ENCODE measurements at regions not wholly inside any gene's neighbourhood (a gene's known extent, or its start where the extent isn't known, plus 50 kb on each side); places are given as distances from the start of the nearest gene placed in this dataset.

DNA sequence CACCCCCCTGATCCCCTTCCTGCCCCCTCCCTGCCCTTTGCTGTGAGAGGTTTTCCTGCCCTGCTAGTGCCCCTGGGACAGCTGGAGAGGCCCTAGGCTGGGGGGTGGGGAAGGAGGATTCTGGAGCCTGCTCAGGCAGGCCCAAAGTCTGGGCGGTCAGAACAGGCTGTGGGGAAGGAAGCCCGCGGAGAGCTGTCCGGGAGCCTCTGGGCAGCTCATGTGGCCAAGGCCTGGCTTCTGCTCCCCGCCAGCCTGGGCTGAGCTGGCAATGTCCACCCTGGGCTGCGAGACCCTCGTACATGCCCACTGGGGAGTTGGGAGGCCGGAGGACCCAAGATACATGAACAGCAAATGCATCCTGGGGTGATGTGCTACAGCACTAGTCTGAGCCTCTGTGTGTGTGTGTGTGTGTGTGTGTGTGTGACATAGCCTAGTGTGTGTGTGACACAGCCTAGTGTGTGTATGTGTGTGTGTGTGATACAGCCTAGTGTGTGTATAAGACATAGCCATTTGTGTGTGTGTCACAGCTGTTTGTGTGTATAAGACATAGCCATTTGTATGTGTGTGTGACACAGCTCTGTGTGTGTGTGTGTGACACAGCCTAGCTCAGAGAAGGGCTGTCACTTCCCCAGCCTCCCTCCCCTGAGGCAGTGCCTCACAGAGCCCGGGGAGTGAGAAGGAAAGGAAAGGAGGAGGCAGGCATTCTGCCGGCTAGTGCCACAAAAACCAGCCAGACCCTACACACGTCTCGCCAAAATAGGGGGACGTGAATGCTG lies 201.4 kb upstream of the CIBAR2 start:
- in situ Hi-C loops (cut with MboI; ENCODE audit: low pct_ligation_motif_present in 1 of 4, low pct_unique_long_range_greater_than_20kb in 1 of 4, low sequenced_read_pairs in 3 of 4): no loop called here
- 75% methylated on average over 13 of the region's 13 CpGs; no CpG with 5 or more reads in 1 of the 2 donors for WGBS, 2 donors (ENCODE audit: low coverage in 1 of 2)
- no peak overlapping the region for H3K4me3 ChIP-seq
- H3K4me1 ChIP-seq: peaks cover 0 to 35% (median 8%) of the 10 kb centered on the region in 4 donors
- DNase-seq: no peak
- H3K27me3 ChIP-seq: no peaks in the 10 kb centered on the region
- TF ChIP-seq POLR2A (IDR thresholded peaks at IDR 0.05) (no peak), POLR2AphosphoS5 (IDR thresholded peaks at IDR 0.05) (no peak), EP300 (IDR thresholded peaks at IDR 0.05; ENCODE audit: low read depth) (no peak)
- TF ChIP-seq, protein P1, sequence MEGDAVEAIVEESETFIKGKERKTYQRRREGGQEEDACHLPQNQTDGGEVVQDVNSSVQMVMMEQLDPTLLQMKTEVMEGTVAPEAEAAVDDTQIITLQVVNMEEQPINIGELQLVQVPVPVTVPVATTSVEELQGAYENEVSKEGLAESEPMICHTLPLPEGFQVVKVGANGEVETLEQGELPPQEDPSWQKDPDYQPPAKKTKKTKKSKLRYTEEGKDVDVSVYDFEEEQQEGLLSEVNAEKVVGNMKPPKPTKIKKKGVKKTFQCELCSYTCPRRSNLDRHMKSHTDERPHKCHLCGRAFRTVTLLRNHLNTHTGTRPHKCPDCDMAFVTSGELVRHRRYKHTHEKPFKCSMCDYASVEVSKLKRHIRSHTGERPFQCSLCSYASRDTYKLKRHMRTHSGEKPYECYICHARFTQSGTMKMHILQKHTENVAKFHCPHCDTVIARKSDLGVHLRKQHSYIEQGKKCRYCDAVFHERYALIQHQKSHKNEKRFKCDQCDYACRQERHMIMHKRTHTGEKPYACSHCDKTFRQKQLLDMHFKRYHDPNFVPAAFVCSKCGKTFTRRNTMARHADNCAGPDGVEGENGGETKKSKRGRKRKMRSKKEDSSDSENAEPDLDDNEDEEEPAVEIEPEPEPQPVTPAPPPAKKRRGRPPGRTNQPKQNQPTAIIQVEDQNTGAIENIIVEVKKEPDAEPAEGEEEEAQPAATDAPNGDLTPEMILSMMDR (IDR thresholded peaks at IDR 0.05): no peak
- no peaks in the 10 kb centered on the region for H3K9me3 ChIP-seq
- H3K27ac ChIP-seq: peak overlapping the region in 2 of 4 donors; percentile 10 to 11
- intact Hi-C loops (cut with DNase I; ENCODE audit: low total_unique reads): no loop called here
- no peaks in the 10 kb centered on the region for H3K36me3 ChIP-seq

DNA sequence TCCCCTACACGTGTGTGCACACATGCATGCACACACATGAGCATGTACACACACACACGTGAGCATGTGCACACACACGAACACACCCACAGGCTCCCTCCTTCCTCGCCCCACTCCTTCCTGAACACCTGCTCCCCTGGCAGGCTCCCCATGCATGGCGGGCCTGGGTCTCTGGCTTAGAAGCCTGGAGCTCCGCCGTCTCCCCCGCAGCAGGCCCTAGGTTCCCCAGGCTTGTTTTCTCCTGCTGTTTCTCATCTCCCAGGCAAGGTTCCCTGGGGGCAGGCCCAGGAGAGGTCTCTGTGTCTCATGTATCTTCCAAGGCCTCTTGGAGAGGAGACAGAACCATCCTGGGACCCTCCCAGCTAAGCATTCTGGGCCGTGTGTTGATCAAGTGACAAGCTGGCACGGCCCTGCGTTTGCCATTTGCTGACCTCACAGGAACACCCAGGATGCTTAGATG lies 202.3 kb upstream of the CIBAR2 start:
- Histone ChIP-seq H3K4me1 (peaks cover 0 to 30% (median 8%) of the 10 kb centered on the region in 4 donors), H3K36me3 (no peaks in the 10 kb centered on the region), H3K27ac (no peak overlapping the region), H3K9me3 (no peaks in the 10 kb centered on the region), H3K4me3 (no peak overlapping the region), H3K27me3 (no peaks in the 10 kb centered on the region)
- TF ChIP-seq POLR2A (IDR thresholded peaks at IDR 0.05): no peak
- TF ChIP-seq, protein P1 (IDR thresholded peaks at IDR 0.05): no peak
- TF ChIP-seq EP300 (IDR thresholded peaks at IDR 0.05; ENCODE audit: low read depth): no peak
- TF ChIP-seq POLR2AphosphoS5 (IDR thresholded peaks at IDR 0.05): no peak
- intact Hi-C loops (cut with DNase I; ENCODE audit: low total_unique reads): no loop called here
- no peak for DNase-seq
- WGBS, 2 donors (ENCODE audit: low coverage in 1 of 2): 71% methylated on average over 11 of the region's 11 CpGs; no CpG with 5 or more reads in 1 of the 2 donors
- in situ Hi-C loops (cut with MboI; ENCODE audit: low pct_ligation_motif_present in 1 of 4, low pct_unique_long_range_greater_than_20kb in 1 of 4, low sequenced_read_pairs in 3 of 4): no loop called here

DNA sequence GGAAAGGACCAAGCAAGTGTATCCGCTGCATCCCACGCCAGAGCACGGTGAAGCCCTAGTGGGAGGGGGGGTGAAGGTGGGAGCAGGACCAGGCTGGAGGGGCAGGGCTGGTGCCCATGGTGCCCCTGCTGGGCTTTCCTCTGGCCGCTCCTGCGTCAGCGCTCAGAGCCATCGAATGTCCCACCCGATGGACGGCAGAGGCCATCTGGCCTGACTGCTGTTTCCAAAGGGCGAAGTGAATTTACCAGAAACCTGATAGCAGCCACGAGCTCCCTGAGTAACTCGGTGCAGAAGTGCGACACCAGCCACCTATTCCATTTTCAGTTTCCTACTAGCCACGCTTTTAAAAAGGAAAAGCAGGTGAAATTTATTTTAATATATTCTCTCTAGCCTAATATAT lies 203.6 kb upstream of the CIBAR2 start:
- TF ChIP-seq POLR2A (IDR thresholded peaks at IDR 0.05) (no peak), EP300 (IDR thresholded peaks at IDR 0.05; ENCODE audit: low read depth) (no peak), POLR2AphosphoS5 (IDR thresholded peaks at IDR 0.05) (no peak)
- TF ChIP-seq, protein P1 (IDR thresholded peaks at IDR 0.05): no peak
- no peaks in the 10 kb centered on the region for H3K9me3 ChIP-seq
- H3K27ac ChIP-seq: no peak overlapping the region
- intact Hi-C loops (cut with DNase I; ENCODE audit: low total_unique reads): no loop called here
- peaks cover 0 to 26% (median 9%) of the 10 kb centered on the region in 4 donors for H3K4me1 ChIP-seq
- no peak for DNase-seq
- in situ Hi-C loops (cut with MboI; ENCODE audit: low pct_ligation_motif_present in 1 of 4, low pct_unique_long_range_greater_than_20kb in 1 of 4, low sequenced_read_pairs in 3 of 4): no loop called here
- no peaks in the 10 kb centered on the region for H3K36me3 ChIP-seq
- no peak overlapping the region for H3K4me3 ChIP-seq
- no peaks in the 10 kb centered on the region for H3K27me3 ChIP-seq
- WGBS, 2 donors (ENCODE audit: low coverage in 1 of 2): 88 to 90% methylated on average over 8 to 14 of the region's 14 CpGs

DNA sequence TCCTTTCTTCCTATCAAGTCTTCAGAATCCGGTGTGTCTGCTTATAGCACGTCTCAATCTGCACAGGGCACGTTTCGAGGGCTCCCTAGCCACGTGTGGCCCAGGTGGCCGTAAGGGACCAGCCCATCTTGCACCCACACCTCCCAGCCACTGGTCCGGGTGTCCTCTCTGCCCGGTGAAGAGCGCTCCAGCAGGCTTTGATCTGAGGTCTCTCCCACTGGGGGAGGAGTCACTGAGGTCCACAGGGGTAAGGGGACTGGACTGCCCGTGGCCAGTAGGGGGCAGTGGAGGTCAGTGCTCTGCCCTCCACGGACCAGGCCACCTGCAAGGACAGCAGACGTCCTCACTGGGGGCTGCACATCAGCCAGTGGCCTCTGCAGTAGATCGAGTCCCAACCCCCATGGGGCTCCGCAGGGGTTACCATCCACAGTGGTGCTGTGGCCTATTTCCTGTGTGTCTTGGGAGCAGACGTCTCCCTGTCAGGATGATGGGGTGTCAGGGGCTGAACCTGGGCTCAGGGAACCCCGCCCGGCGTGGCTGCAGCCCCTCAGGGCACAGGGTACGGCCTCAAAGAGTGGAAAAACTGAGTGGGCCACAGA lies 204.1 kb upstream of the CIBAR2 start:
- 34 to 36% methylated on average over 5 to 19 of the region's 19 CpGs for WGBS, 2 donors (ENCODE audit: low coverage in 1 of 2)
- Histone ChIP-seq H3K9me3 (no peaks in the 10 kb centered on the region), H3K27ac (no peak overlapping the region), H3K36me3 (no peaks in the 10 kb centered on the region), H3K4me1 (peaks cover 0 to 26% (median 14%) of the 10 kb centered on the region in 4 donors), H3K27me3 (no peaks in the 10 kb centered on the region), H3K4me3 (no peak overlapping the region)
- in situ Hi-C loops (cut with MboI; ENCODE audit: low pct_ligation_motif_present in 1 of 4, low pct_unique_long_range_greater_than_20kb in 1 of 4, low sequenced_read_pairs in 3 of 4): no loop called here
- DNase-seq: peak; percentile 75
- TF ChIP-seq EP300 (IDR thresholded peaks at IDR 0.05; ENCODE audit: low read depth) (no peak), POLR2AphosphoS5 (IDR thresholded peaks at IDR 0.05) (no peak)
- TF ChIP-seq, protein P1 (IDR thresholded peaks at IDR 0.05): peak; percentile 76 to 91 (median 84)
- intact Hi-C loops (cut with DNase I; ENCODE audit: low total_unique reads): no loop called here
